ENCODE measurements at regions not wholly inside any gene's neighbourhood (a gene's known extent, or its start where the extent isn't known, plus 50 kb on each side); places are given as distances from the start of the nearest gene placed in this dataset.

DNA sequence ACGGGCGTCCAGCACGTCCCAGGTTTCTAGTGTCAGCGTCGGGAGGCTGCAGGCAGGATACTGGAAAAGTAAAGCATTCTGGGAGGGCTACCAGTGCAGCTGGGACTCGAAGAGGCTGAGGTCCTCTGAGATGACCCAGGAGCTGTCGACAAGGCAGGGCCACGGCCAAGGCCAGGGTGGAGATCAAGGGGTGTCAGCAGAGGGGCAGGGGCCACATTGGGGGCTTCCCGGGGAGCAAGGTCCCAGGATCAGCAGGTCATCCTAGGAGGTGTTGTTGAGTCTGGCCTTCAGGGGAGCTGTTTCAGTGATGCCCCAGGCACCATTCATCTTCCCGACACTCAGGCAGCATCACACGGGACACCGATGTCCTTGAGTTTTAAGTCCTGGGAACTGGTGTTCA lies 377.8 kb upstream of the SFSWAP start:
- TF ChIP-seq, protein P1, sequence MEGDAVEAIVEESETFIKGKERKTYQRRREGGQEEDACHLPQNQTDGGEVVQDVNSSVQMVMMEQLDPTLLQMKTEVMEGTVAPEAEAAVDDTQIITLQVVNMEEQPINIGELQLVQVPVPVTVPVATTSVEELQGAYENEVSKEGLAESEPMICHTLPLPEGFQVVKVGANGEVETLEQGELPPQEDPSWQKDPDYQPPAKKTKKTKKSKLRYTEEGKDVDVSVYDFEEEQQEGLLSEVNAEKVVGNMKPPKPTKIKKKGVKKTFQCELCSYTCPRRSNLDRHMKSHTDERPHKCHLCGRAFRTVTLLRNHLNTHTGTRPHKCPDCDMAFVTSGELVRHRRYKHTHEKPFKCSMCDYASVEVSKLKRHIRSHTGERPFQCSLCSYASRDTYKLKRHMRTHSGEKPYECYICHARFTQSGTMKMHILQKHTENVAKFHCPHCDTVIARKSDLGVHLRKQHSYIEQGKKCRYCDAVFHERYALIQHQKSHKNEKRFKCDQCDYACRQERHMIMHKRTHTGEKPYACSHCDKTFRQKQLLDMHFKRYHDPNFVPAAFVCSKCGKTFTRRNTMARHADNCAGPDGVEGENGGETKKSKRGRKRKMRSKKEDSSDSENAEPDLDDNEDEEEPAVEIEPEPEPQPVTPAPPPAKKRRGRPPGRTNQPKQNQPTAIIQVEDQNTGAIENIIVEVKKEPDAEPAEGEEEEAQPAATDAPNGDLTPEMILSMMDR (IDR thresholded peaks at IDR 0.05; ENCODE audit: insufficient read depth, low read length), result no peak
- TF ChIP-seq GABPA (IDR thresholded peaks at IDR 0.05; ENCODE audit: low read depth), result no peak
